ENCODE measurements at regions not wholly inside any gene's neighbourhood (a gene's known extent, or its start where the extent isn't known, plus 50 kb on each side); places are given as distances from the start of the nearest gene placed in this dataset.

DNA sequence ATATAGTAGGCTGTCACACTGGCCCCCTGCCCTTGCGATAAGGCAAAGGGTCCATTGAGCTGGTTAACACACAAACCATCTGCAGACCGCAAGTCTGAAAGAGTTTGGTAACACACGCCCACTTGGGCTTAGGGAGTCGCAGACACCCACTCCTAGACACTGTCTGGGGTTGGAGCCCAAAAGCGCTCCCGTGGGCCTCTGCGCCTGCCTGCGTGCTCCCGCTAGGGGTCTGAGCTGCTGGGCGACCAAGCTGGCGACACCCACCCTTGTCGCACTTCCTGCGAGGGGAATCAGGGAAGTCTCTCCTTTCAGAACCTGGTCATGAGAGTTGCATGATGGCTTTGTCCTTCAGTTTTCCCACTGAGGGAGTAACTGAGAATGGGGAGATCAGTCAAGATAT is 653.0 kb downstream of the HTR1B start:
- Mint-ChIP-seq H3K9me3 (ENCODE audit: unreplicated experiment) (no peaks in the 10 kb centered on the region), H3K27ac (ENCODE audit: unreplicated experiment) (no peak overlapping the region), H3K27me3 (ENCODE audit: insufficient read depth, unreplicated experiment) (no peaks in the 10 kb centered on the region), H3K36me3 (ENCODE audit: insufficient read depth, unreplicated experiment) (no peaks in the 10 kb centered on the region), H3K4me3 (ENCODE audit: unreplicated experiment) (no peak overlapping the region), H3K4me1 (ENCODE audit: low read depth, unreplicated experiment) (no peaks in the 10 kb centered on the region)
- Histone ChIP-seq H3K4me1 (no peaks in the 10 kb centered on the region), H3K4me3 (ENCODE audit: low read depth, low read length) (no peak overlapping the region), H3K27me3 (replicated peaks; ENCODE audit: control insufficient read depth, insufficient read depth, low read length) (no peaks in the 10 kb centered on the region), H3K36me3 (ENCODE audit: control insufficient read depth, insufficient read depth, low read length) (no peaks in the 10 kb centered on the region), H3K9me3 (no peaks in the 10 kb centered on the region)
- no TSS peak for BruUV-seq (replicated peaks)
- no peak for DNase-seq
- intact Hi-C loops (cut with micrococcal nuclease; ENCODE audit: unreplicated experiment): no loop called here
- ChIA-PET CTCF (no interaction called here), POLR2A (no interaction called here)
- TF ChIP-seq, protein P1, sequence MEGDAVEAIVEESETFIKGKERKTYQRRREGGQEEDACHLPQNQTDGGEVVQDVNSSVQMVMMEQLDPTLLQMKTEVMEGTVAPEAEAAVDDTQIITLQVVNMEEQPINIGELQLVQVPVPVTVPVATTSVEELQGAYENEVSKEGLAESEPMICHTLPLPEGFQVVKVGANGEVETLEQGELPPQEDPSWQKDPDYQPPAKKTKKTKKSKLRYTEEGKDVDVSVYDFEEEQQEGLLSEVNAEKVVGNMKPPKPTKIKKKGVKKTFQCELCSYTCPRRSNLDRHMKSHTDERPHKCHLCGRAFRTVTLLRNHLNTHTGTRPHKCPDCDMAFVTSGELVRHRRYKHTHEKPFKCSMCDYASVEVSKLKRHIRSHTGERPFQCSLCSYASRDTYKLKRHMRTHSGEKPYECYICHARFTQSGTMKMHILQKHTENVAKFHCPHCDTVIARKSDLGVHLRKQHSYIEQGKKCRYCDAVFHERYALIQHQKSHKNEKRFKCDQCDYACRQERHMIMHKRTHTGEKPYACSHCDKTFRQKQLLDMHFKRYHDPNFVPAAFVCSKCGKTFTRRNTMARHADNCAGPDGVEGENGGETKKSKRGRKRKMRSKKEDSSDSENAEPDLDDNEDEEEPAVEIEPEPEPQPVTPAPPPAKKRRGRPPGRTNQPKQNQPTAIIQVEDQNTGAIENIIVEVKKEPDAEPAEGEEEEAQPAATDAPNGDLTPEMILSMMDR (IDR thresholded peaks at IDR 0.05; ENCODE audit: insufficient read depth in 1 of 2, low read depth in 1 of 2, low read length in 1 of 2, severe bottlenecking in 1 of 2, unreplicated experiment in 1 of 2): no peak

DNA sequence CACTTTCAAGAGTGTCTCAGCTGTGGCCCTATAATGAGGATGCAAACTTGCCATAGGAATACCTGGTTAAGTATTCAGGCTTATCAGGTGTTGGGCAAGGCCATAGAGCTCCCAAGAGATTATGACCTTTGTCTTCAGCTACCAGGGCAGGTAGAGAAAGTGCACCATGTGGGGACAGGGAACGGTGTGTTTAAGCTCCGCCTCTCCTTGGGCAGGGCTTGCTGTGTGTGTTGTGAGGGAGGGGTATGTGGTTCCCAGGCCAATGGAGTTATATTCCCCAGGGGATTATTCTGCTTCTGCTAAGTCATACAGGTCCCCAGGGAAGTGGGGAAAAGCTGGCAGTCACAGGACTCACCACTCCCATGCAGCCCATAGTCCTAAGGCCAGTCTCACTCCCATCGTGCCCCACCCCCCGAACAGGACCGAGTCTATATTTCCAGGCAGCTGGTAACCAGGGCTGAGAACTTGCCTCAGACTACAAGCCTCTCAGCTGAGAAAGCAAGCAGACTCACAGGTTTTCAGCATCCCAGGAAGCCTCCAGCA is 660.2 kb downstream of the HTR1B start:
- H3K36me3 Mint-ChIP-seq (ENCODE audit: insufficient read depth, unreplicated experiment): no peaks in the 10 kb centered on the region
- intact Hi-C loops (cut with micrococcal nuclease; ENCODE audit: unreplicated experiment): no loop called here
- H3K9me3 Mint-ChIP-seq (ENCODE audit: unreplicated experiment): no peaks in the 10 kb centered on the region
- no peak overlapping the region for H3K4me3 Mint-ChIP-seq (ENCODE audit: unreplicated experiment)
- Histone ChIP-seq H3K4me3 (ENCODE audit: low read depth, low read length) (no peak overlapping the region), H3K27me3 (replicated peaks; ENCODE audit: control insufficient read depth, insufficient read depth, low read length) (no peaks in the 10 kb centered on the region), H3K36me3 (ENCODE audit: control insufficient read depth, insufficient read depth, low read length) (no peaks in the 10 kb centered on the region), H3K4me1 (no peaks in the 10 kb centered on the region), H3K9me3 (no peaks in the 10 kb centered on the region)
- ChIA-PET POLR2A (no interaction called here), CTCF (no interaction called here)
- no TSS peak for BruUV-seq (replicated peaks)
- TF ChIP-seq, protein P1 (IDR thresholded peaks at IDR 0.05; ENCODE audit: insufficient read depth in 1 of 2, low read depth in 1 of 2, low read length in 1 of 2, severe bottlenecking in 1 of 2, unreplicated experiment in 1 of 2): no peak
- H3K27me3 Mint-ChIP-seq (ENCODE audit: insufficient read depth, unreplicated experiment): no peaks in the 10 kb centered on the region
- DNase-seq: no peak
- no peak overlapping the region for H3K27ac Mint-ChIP-seq (ENCODE audit: unreplicated experiment)
- H3K4me1 Mint-ChIP-seq (ENCODE audit: low read depth, unreplicated experiment): no peaks in the 10 kb centered on the region

DNA sequence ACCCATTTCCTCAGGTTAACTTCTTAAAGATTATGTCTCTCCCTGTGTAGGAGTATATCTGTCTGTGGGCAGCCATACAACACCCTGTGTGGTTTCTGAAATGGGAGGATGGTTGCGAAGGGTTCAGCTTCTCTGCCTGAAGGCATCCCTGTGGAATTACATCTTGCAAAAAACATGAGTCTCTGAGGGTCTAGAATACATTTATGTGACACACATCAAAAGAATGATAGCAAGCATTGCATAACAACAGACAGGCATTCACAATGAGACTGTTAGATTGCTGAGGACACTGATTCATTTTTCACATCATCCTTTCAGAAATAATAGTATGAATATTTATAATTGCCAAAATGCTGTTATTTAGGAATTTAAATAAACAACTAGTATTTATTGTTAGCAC is 670.9 kb downstream of the HTR1B start:
- intact Hi-C loops (cut with micrococcal nuclease; ENCODE audit: unreplicated experiment): loop anchor here (10.0 kb wide), 1 partner anchor 88 kb away; no protein-coding TSS in a partner anchor
- Histone ChIP-seq H3K27me3 (replicated peaks; ENCODE audit: control insufficient read depth, insufficient read depth, low read length) (no peaks in the 10 kb centered on the region), H3K4me3 (ENCODE audit: low read depth, low read length) (no peak overlapping the region), H3K4me1 (peaks cover 9% of the 10 kb centered on the region; the same call in 1 of the 2 replicates), H3K36me3 (ENCODE audit: control insufficient read depth, insufficient read depth, low read length) (no peaks in the 10 kb centered on the region), H3K9me3 (no peaks in the 10 kb centered on the region)
- no peaks in the 10 kb centered on the region for H3K27me3 Mint-ChIP-seq (ENCODE audit: insufficient read depth, unreplicated experiment)
- no peaks in the 10 kb centered on the region for H3K36me3 Mint-ChIP-seq (ENCODE audit: insufficient read depth, unreplicated experiment)
- no peak overlapping the region for H3K4me3 Mint-ChIP-seq (ENCODE audit: unreplicated experiment)
- no TSS peak for BruUV-seq (replicated peaks)
- POLR2A ChIA-PET: no interaction called here
- H3K9me3 Mint-ChIP-seq (ENCODE audit: unreplicated experiment): peaks cover 5% of the 10 kb centered on the region
- H3K27ac Mint-ChIP-seq (ENCODE audit: unreplicated experiment): no peak overlapping the region
- CTCF ChIA-PET: no interaction called here
- no peak for DNase-seq
- peaks cover 6% of the 10 kb centered on the region for H3K4me1 Mint-ChIP-seq (ENCODE audit: low read depth, unreplicated experiment)
- TF ChIP-seq, protein P1 (IDR thresholded peaks at IDR 0.05; ENCODE audit: insufficient read depth in 1 of 2, low read depth in 1 of 2, low read length in 1 of 2, severe bottlenecking in 1 of 2, unreplicated experiment in 1 of 2): no peak
